ENCODE measurements at regions not wholly inside any gene's neighbourhood (a gene's known extent, or its start where the extent isn't known, plus 50 kb on each side); places are given as distances from the start of the nearest gene placed in this dataset.

GRCh38 chr6:134117409-134117808, 65.0 kb upstream of the SLC2A12 start:
- no peaks in the 10 kb centered on the region for H3K9me2 ChIP-seq (replicated peaks; ENCODE audit: insufficient read depth, low read length)
- H3K36me3 ChIP-seq (ENCODE audit: low read length): no peaks in the 10 kb centered on the region
- H3K4me2 ChIP-seq (ENCODE audit: low read depth, low read length, poor library complexity, severe bottlenecking): no peak overlapping the region
- no peak overlapping the region for H3K4me3 ChIP-seq (ENCODE audit: insufficient read depth, low read length, poor library complexity, severe bottlenecking)
- H4K20me1 ChIP-seq (ENCODE audit: low read depth, low read length): no peaks in the 10 kb centered on the region
- no peaks in the 10 kb centered on the region for H3K9me3 ChIP-seq (ENCODE audit: insufficient read depth, low read length)
- no peaks in the 10 kb centered on the region for H3K79me2 ChIP-seq (ENCODE audit: insufficient read depth, low read length)
- no peaks in the 10 kb centered on the region for H3F3A ChIP-seq (ENCODE audit: insufficient read depth)
- no peak overlapping the region for H3K27ac ChIP-seq (ENCODE audit: low read depth, low read length)
- no peak overlapping the region for H2AFZ ChIP-seq (ENCODE audit: low read depth, low read length, severe bottlenecking)
- H3K27me3 ChIP-seq (ENCODE audit: low read length): no peaks in the 10 kb centered on the region
- H3K9ac ChIP-seq (ENCODE audit: low read length): no peak overlapping the region
- TF ChIP-seq, protein P1, sequence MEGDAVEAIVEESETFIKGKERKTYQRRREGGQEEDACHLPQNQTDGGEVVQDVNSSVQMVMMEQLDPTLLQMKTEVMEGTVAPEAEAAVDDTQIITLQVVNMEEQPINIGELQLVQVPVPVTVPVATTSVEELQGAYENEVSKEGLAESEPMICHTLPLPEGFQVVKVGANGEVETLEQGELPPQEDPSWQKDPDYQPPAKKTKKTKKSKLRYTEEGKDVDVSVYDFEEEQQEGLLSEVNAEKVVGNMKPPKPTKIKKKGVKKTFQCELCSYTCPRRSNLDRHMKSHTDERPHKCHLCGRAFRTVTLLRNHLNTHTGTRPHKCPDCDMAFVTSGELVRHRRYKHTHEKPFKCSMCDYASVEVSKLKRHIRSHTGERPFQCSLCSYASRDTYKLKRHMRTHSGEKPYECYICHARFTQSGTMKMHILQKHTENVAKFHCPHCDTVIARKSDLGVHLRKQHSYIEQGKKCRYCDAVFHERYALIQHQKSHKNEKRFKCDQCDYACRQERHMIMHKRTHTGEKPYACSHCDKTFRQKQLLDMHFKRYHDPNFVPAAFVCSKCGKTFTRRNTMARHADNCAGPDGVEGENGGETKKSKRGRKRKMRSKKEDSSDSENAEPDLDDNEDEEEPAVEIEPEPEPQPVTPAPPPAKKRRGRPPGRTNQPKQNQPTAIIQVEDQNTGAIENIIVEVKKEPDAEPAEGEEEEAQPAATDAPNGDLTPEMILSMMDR (IDR thresholded peaks at IDR 0.05; ENCODE audit: insufficient read depth, low read length, poor library complexity, severe bottlenecking): no peak
- no peak for TF ChIP-seq EZH2phosphoT487 (conservative IDR thresholded peaks at IDR 0.05; ENCODE audit: low read length)

DNA sequence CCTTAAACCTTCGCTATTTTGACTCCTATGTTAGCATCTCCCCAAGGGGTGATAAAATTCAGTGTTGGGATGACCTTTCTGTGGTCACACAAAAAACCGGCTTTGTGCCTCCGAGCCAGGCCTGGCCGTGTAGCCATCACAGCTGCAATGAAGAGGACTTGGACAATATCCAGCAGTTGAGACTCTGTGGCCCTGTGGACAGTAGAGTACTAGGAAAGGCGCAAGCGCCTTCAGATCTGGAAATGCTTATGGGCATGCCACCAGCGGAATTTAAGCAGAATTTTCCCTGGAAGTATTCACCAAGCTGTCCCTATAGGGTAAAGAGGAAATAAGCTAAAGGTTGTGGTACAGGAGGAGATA, 63.3 kb upstream of the SLC2A12 start:
- Histone ChIP-seq H3K79me2 (ENCODE audit: insufficient read depth, low read length) (no peaks in the 10 kb centered on the region), H3F3A (ENCODE audit: insufficient read depth) (no peaks in the 10 kb centered on the region), H3K4me2 (ENCODE audit: low read depth, low read length, poor library complexity, severe bottlenecking) (no peak overlapping the region), H3K4me3 (ENCODE audit: insufficient read depth, low read length, poor library complexity, severe bottlenecking) (no peak overlapping the region), H4K20me1 (ENCODE audit: low read depth, low read length) (no peaks in the 10 kb centered on the region), H3K27me3 (ENCODE audit: low read length) (no peaks in the 10 kb centered on the region), H3K9ac (ENCODE audit: low read length) (no peak overlapping the region), H3K27ac (ENCODE audit: low read depth, low read length) (no peak overlapping the region), H2AFZ (ENCODE audit: low read depth, low read length, severe bottlenecking) (no peak overlapping the region), H3K9me3 (ENCODE audit: insufficient read depth, low read length) (no peaks in the 10 kb centered on the region), H3K36me3 (ENCODE audit: low read length) (no peaks in the 10 kb centered on the region), H3K9me2 (replicated peaks; ENCODE audit: insufficient read depth, low read length) (no peaks in the 10 kb centered on the region)
- TF ChIP-seq EZH2phosphoT487 (conservative IDR thresholded peaks at IDR 0.05; ENCODE audit: low read length): no peak
- TF ChIP-seq, protein P1 (IDR thresholded peaks at IDR 0.05; ENCODE audit: insufficient read depth, low read length, poor library complexity, severe bottlenecking): no peak

DNA sequence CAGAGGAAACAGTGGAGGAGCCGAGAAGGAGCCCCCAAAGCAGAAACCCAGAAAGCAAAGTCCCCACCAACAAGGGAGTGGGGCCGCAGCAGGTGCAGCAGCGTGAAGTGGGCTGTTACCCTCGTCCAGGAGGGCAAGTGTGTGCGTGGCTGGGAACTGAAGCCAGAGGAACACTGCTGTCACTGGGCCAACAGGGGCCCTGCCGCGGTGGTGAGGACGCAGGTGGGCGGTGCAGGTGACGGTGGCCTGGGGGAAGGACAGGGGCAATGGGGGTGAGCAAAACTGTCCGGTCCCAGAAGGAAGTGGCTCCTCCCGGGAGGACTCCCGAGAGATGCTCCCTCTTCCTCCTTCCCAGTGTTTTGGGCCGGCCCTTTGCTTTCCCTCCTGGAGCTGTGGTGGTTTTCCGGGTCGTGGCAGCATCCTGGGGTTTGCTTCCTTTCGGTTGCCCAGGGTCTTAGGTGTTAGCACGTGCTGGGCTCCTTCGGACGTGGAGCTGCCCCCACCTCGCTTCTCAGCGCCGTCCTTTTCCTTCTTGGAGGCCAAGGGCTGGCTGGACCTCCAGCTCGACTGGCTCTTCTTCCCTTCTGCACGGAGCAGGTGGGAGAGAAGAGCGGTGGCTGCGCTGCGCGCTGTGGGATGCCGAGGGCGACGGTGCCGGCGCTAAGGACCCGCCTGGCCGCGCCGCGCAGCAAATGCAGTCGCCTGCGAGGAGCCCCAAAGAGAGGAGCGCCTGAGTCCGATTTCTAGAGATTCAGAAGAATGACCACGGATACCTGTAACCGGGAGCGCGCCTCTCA, 62.7 kb upstream of the SLC2A12 start:
- Histone ChIP-seq H3K4me2 (ENCODE audit: low read depth, low read length, poor library complexity, severe bottlenecking) (no peak overlapping the region), H3K27ac (ENCODE audit: low read depth, low read length) (no peak overlapping the region), H3K9me3 (ENCODE audit: insufficient read depth, low read length) (no peaks in the 10 kb centered on the region), H2AFZ (ENCODE audit: low read depth, low read length, severe bottlenecking) (no peak overlapping the region), H3K4me3 (ENCODE audit: insufficient read depth, low read length, poor library complexity, severe bottlenecking) (no peak overlapping the region), H3K79me2 (ENCODE audit: insufficient read depth, low read length) (no peaks in the 10 kb centered on the region), H3K27me3 (ENCODE audit: low read length) (no peaks in the 10 kb centered on the region), H4K20me1 (ENCODE audit: low read depth, low read length) (no peaks in the 10 kb centered on the region), H3K9me2 (replicated peaks; ENCODE audit: insufficient read depth, low read length) (no peaks in the 10 kb centered on the region), H3F3A (ENCODE audit: insufficient read depth) (no peaks in the 10 kb centered on the region), H3K36me3 (ENCODE audit: low read length) (no peaks in the 10 kb centered on the region), H3K9ac (ENCODE audit: low read length) (no peak overlapping the region)
- TF ChIP-seq, protein P1 (IDR thresholded peaks at IDR 0.05; ENCODE audit: insufficient read depth, low read length, poor library complexity, severe bottlenecking): no peak
- TF ChIP-seq EZH2phosphoT487 (conservative IDR thresholded peaks at IDR 0.05; ENCODE audit: low read length): no peak
